CD4-positive, alpha-beta T cell treated with Interleukin-17A for 1 hour (primary cell): ENCODE measurements at regions not wholly inside any gene's neighbourhood (a gene's known extent, or its start where the extent isn't known, plus 50 kb on each side); places are given as distances from the start of the nearest gene placed in this dataset.
"Not testable (repeated sequence)": the region's sequence is repeated elsewhere in the genome, so short reads cannot be mapped to it uniquely, and the experiment has no call there.

Experiments
- DNase-seq: peaks from one replicate; pipeline ENCODE4 v3.0.0-alpha.2; 2020

- DNase-seq, result no peak
These were observed 161.4 kb upstream of the KCNG1 start for GRCh38 chr20:51184289-51184688.

- no peak for DNase-seq
These were observed 160.5 kb upstream of the KCNG1 start for GRCh38 chr20:51183451-51183850.

- DNase-seq, result no peak
These were observed 159.7 kb upstream of the KCNG1 start for GRCh38 chr20:51182571-51182970.

- no peak for DNase-seq
These were observed 155.2 kb upstream of the KCNG1 start for GRCh38 chr20:51178153-51178552.

- DNase-seq, result no peak
These were observed 154.0 kb upstream of the KCNG1 start for GRCh38 chr20:51176876-51177275.

GRCh38 chr20:51176446-51176845, 153.5 kb upstream of the KCNG1 start:
- no peak for DNase-seq

- DNase-seq, result no peak
These were observed 152.8 kb upstream of the KCNG1 start for GRCh38 chr20:51175724-51176123.

- DNase-seq, result no peak
These were observed 152.2 kb upstream of the KCNG1 start for GRCh38 chr20:51175156-51175555.

GRCh38 chr20:51174536-51174935, 151.6 kb upstream of the KCNG1 start:
- DNase-seq, result no peak

GRCh38 chr20:51172558-51173428, 149.9 kb upstream of the KCNG1 start:
- DNase-seq, result no peak

- DNase-seq, result no peak
These were observed 148.2 kb upstream of the KCNG1 start for GRCh38 chr20:51171141-51171540.

GRCh38 chr20:51169813-51170212, 146.9 kb upstream of the KCNG1 start:
- DNase-seq, result no peak

- not testable (repeated sequence) for DNase-seq
These were observed 145.0 kb upstream of the KCNG1 start for GRCh38 chr20:51167911-51168310.

- no peak for DNase-seq
These were observed 143.6 kb upstream of the KCNG1 start for GRCh38 chr20:51166489-51166888.

- no peak for DNase-seq
These were observed 142.2 kb upstream of the KCNG1 start for GRCh38 chr20:51165131-51165530.

GRCh38 chr20:51164731-51165130, 141.8 kb upstream of the KCNG1 start:
- no peak for DNase-seq

- no peak for DNase-seq
These were observed 141.2 kb upstream of the KCNG1 start for GRCh38 chr20:51163996-51164600.

- no peak for DNase-seq
These were observed 139.1 kb upstream of the KCNG1 start for GRCh38 chr20:51162015-51162414.

- no peak for DNase-seq
These were observed 137.9 kb upstream of the KCNG1 start for GRCh38 chr20:51160821-51161220.

GRCh38 chr20:51159981-51160380, 137.1 kb upstream of the KCNG1 start:
- no peak for DNase-seq

GRCh38 chr20:51159303-51159702, 136.4 kb upstream of the KCNG1 start:
- DNase-seq, result no peak

GRCh38 chr20:51158226-51158625, 135.3 kb upstream of the KCNG1 start:
- no peak for DNase-seq

- DNase-seq, result no peak
These were observed 133.4 kb upstream of the KCNG1 start for GRCh38 chr20:51156041-51156982.
